ENCODE measurements at regions not wholly inside any gene's neighbourhood (a gene's known extent, or its start where the extent isn't known, plus 50 kb on each side); places are given as distances from the start of the nearest gene placed in this dataset.

DNA sequence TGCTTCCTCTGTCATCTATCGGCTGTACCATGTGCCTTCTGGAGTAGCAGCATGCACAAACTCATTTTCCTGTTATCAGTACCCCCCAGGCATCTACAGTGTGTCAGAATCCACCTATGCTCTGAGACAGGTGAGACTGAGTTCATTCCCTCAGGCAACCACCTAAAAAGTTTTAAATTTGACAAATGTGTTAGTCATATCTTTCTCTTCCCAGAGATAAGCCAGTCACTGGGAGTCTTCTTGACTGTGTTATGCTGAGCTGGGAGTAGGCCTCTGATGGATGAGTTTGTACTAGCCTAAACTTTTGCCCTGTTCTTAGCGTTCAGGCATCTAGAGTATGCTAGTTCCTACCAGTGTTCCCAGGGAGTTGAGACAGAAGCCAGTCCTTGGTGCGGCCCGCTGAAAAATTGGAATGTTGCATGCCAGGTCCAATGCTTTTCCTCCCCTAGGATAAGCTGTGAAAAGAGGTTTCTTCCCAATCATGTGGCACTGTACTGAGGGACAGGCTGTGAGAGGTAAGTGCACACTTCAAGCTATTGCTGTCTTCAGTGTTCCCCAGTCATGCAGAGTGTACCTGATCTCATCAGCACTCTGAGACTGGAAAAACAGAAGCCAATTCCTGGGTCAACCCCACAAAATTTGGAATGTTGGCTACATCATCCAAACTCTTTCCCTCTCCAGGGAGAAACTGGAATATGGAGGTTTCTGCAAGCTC is 1202.3 kb downstream of the NCAM2 start:
- DNase-seq: no peak

DNA sequence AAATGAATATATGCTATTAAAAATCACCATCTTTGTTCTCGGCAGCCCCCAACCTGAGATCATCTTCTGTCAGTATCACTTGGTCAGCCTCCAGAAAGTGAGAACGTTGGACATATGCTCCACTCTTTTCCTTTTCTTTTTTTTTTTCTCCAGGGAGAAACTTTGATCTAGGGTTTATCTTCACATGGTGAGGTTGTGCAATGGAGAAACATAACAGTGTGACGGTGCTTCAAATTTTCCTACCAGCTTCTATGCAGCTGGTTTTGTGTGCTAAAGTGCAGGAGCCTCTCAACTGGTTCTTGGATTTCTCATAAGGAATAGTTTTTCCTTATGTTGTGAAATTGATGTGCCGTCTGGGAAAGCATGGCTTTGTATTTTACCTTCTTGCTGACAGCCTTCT is 1202.9 kb downstream of the NCAM2 start:
- no peak for DNase-seq

- no peak for DNase-seq
Observed at GRCh38 chr21:22201669-22202068, 1203.5 kb downstream of the NCAM2 start.

DNA sequence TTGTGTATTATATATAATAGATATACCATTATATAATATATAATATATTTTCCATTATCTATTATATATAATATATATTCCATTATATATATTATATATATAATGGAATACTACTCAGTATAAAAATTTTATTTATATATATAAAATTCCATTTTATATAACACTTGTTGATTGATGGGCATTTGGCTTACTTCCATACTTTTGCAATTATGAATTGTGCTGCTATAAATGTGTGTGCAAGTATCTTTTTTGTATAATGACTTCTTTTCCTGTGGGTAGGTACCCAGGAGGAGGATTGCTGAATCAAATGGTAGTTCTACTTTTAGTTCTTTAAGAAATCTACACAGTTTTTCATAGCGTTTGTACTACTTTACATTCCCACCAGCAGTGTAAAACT is 1211.1 kb downstream of the NCAM2 start:
- no peak for DNase-seq

- DNase-seq: no peak
Observed at GRCh38 chr21:22211943-22212342, 1213.7 kb downstream of the NCAM2 start.

DNA sequence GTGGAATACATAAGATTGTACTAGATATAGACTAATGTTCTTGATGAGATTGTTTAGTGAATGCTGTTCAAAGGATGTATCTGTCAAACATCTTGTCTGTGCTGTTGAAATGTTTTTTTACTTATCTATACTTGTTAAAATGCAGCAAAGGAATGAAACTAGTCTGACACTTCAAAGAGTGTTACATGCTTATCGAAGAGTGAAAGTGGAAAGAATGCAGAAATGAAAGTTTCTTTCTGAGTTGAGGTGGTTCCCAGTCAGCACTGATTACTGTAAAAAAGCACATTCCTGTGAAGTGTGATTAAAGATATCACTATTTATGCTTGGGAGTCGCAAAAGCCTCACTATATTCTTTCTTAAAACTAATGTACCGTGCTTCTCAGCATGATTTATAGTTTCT is 1225.2 kb downstream of the NCAM2 start:
- DNase-seq: no peak

- DNase-seq: no peak
Observed at GRCh38 chr21:22224261-22224660, 1226.1 kb downstream of the NCAM2 start.

- no peak for DNase-seq
Observed at GRCh38 chr21:22225299-22225698, 1227.1 kb downstream of the NCAM2 start.

DNA sequence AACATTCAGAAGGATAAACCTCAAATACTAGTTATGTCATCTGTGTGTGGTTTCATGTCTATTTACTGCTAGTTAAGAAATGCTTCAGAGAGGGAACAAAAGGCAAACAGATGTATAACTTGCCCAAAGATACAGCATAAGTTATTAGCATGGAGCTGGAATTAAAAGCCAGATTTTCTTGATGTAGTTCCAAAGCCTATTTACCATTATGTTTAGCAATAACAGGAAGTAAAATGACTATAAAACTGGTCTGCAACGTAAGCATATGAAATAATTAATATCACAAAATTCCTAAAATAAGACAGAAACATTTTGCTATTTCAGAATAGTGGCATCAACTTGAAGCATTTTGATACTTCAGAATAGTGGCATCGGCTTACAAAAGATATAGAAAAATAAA is 1232.8 kb downstream of the NCAM2 start:
- DNase-seq: no peak

DNA sequence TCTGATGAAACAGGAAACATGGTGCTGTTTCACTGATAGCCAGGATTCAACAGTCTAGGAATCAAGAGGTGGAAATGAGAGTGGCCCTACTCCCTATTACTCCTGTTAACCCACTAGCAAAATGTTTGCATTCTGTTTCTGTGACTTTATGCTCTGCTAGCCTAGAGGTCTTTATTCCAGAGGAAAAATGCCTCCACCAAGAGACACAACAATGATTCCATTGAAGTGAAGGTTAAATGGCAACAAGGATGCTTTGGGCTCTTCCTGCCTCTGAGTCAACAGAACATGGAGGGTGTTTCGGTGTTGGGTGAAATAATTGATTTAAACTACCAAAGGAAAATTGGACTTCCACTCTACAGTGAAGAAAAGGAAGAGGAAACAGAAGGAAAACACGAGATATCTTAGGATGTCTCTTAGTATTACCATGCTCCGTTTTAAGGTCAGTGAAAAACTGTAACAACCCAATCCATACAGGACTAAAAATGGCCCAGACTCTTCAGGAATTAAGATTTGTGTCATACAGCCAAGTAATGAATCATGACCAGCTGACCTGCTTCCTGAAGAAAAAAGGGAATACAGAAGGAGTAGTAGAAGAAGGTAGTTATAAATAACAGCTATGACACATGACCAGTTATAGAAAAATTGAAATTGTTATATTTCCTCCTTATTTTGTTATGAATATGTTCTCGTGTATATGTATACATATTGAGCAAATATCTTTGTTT is 1237.8 kb downstream of the NCAM2 start:
- no peak for DNase-seq

DNA sequence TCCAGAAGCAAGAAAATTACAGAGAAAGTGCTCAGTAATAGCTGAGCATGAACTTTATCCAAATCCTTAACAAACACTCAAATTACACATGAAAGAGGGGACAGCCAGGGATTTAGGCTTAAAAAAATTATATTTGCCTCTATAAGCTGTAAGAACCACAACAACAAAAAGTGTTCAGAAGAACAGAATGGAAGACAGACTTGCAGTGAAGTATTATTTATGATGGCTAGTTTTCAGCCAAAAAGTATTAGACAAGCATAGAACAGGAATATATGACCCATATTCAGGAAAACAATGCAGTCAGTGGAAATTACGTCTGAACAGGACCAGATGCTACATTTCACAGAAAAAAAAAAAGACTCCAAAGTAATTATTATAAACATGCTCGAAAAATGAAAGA is 1246.3 kb downstream of the NCAM2 start:
- DNase-seq: no peak

DNA sequence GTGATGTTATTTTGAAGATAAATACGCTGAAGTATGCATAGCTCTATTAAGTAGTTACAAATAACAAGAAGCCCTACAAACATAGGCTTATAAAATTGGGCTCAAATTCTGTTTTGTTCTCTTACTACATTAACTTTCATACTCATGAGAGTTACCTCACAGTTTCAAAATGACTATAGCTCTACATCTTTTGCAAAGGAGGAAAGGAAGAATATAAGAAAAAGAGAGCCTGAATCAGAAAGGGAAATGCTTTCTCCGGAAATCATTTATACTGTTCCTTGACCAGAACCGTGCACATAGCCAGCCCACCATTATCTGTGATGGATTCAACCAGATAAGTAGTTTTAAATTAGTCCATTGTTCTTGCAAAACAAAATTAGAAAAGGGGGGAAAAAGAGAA is 1252.1 kb downstream of the NCAM2 start:
- no peak for DNase-seq

DNA sequence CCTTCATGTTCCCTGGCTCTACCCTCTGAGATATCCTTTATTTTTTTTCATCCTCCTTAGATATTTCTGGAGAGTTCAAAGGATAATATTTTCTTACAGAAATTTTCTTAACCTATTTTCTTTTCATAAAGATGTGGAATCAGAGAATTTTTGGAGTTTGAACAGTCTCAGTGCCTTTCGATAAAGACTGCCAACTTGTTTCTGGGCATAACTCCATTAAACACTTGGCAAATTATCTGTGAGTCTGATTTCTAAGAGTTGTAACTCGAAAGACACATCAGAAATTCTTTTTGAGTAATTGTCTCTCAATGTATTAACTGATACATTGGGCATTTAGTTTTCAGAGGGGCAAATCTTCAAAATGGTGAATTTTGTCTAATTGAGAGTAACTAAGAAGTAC is 1255.6 kb downstream of the NCAM2 start:
- no peak for DNase-seq

DNA sequence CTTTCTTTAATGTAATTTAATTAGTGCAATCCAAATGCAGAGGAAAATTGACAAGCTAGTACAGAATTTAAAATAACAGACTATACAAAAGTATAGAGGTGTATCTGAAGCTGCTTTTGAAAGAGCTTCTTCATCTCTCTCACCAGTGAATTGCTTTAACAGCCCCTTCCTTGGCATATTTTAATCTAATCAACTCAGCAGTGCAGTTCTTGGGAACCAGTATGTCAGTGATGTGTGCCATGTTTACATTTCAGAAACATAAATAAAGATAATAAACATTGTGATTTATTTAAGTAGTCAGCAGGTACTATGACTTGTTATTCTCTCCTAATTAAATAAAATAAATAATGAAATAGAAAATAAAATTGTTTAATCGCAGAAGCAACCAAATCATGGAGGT is 1260.6 kb downstream of the NCAM2 start:
- DNase-seq: no peak

GRCh38 chr21:22260274-22260673 is 1262.1 kb downstream of the NCAM2 start:
- DNase-seq: no peak

DNA sequence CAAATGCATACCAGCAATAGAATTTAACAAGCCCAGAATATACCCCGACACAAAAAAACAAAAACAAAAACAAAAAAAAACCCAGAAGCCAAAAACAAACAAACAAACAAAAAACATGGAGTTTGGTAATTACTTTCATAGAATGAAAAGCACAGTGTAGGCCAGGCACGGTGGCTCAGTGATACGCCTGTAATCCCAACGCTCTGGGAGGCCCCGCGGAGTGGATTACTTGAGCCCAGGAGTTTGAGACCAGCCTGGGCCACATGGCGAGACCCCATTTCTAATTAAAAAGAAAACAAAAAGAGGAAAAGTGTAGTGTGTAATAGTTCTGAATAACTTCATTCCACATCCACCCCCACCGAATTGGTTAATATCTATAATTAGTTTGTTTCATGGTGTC is 1265.7 kb downstream of the NCAM2 start:
- no peak for DNase-seq

DNA sequence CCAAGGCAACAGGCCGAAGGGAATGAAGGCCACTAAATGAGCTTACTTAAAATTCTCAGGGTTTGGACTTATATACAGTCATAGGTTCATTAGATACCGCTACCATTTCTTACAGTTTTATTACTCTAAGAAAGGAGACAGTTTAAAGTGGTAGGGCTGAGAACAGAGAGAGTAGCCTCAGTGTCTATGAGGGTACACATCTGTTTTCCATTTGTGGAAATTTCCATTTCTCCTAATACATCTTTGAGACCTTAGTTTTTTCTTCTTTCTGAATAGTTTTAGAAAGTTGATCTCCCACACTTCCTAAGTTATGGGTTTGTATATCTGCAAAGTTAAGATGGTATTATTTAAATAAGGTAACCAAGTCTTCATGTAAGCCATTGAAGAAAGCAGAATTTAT is 1279.1 kb downstream of the NCAM2 start:
- no peak for DNase-seq

- DNase-seq: no peak
Observed at GRCh38 chr21:22278366-22278765, 1280.2 kb downstream of the NCAM2 start.

DNA sequence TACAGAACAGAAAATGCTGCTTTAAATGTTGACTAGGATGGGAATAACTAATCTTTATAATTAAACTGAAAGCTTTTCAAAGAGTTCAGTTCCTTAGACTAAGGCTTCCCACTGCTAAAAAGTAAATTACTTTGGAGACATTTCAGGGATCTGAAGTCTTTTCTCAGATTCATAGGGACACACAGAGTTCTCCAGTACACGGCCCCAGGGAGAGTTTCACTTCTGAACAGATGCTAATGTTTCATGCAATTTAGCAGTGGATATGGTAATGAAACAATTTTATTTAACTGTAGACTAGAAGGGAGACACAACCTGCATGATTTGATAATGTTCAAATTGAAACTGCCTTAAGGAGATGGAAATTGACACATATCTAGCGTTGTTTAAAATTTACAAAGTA is 1282.6 kb downstream of the NCAM2 start:
- no peak for DNase-seq

- DNase-seq: no peak
Observed at GRCh38 chr21:22288885-22289499, 1290.8 kb downstream of the NCAM2 start.

- DNase-seq: no peak
Observed at GRCh38 chr21:22292144-22292543, 1293.9 kb downstream of the NCAM2 start.

GRCh38 chr21:22297575-22297974 is 1299.4 kb downstream of the NCAM2 start:
- no peak for DNase-seq

DNA sequence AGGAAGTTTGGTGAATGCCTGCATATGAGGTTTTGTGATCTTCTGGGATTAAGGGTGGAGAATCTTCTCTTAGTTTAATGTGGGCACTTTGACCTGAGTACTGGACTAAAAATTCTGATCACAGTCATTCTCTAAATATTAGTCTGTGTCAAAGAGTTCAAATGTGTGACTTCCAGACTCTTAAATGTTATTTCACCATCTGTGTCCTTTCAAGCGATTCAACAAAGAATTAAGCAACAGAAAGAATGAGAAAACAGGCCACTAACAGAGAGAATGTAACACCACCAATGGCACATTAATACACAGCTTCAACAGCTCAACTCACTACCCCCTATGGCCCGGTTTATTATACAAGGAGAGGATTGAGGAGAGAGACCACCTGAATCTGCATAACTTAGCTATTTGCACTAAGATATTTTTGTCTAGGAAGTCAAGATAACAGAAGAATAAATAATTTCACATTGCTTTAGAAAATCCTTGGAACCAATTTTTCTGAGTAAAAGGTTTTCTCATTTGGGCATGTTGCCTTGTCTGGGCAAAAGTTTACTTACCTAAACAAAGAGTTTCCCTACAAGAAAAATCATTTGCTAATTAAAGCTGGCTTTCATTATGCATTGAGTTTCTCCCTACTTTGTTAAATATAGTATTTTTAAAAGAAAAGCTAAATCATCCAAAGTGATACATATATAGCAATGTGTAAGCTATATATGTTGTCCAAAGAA is 1313.7 kb downstream of the NCAM2 start:
- no peak for DNase-seq

GRCh38 chr21:22314963-22315362 is 1316.8 kb downstream of the NCAM2 start:
- DNase-seq: no peak
